Heart left ventricle (tissue), 13 donors: ENCODE measurements at regions not wholly inside any gene's neighbourhood (a gene's known extent, or its start where the extent isn't known, plus 50 kb on each side); places are given as distances from the start of the nearest gene placed in this dataset.

Source experiments
- CTCF ChIP-seq, 12 donors: fragments of 200-600 bp; sonication (generic) in 4 of 12; IDR thresholded peaks; one replicate each; pipeline versions ENCODE4 v1.5.0 to v1.8.0; 2018 to 2022; ENCODE audit warnings: antibody characterized with exemption in 12 of 12, mild to moderate bottlenecking in 5 of 12
- POLR2A ChIP-seq, 2 donors: fragments of 450-650 bp; IDR thresholded peaks; one replicate each; pipeline ENCODE4 v1.6.1; 2017; ENCODE audit warnings: antibody characterized with exemption in 2 of 2, mild to moderate bottlenecking in 2 of 2, moderate library complexity in 2 of 2
- donor health status: ischemic (EF 13 %, LVEDD 7.1; RV severe dilation, severe dysfunction).
- donor health status: DM: no; HTN: yes; CAD: no.
- donor health status: DM: no; HTN: no; CAD: no.
- donor health status: ischemic (EF 25% LVEDD 6.9; RV normal size, moderate dysfunction).
- donor health status: ischemic (EF 25% LVEDD 5.7; RV mildly dilated, moderate dysfunction).
- donor health status: ischemic (EF 35%, LVEDD 5.7; RV mildly dilated, moderate dysfunction).
- donor health status: nonischemic (EF 11% LVEDD 7.7; RV severe dilation, severe dysfunction).
- donor health status: DM: yes; HTN: yes; CAD: no.
- donor health status: PGD.
- donor health status: ischemic (EF 29% LVEDD 5.4; RV normal size, mild dysfunction).
- donor health status: nonischemic (EF 23%, LVEDD 6.1; RV moderate dilation, normal function).

- TF ChIP-seq CTCF (IDR thresholded peaks at IDR 0.05) (no peak), POLR2A (IDR thresholded peaks at IDR 0.05) (no peak)
These were observed 485.9 kb downstream of the CAAP1 start for GRCh38 chr9:26406676-26407075.
